GM18909 (cell line): ENCODE measurements at regions not wholly inside any gene's neighbourhood (a gene's known extent, or its start where the extent isn't known, plus 50 kb on each side); places are given as distances from the start of the nearest gene placed in this dataset.
"Not testable (repeated sequence)": the region's sequence is repeated elsewhere in the genome, so short reads cannot be mapped to it uniquely, and the experiment has no call there.

Source experiments
- ATAC-seq: cut with Tn5 transposase; IDR thresholded peaks from one replicate; pipeline ENCODE4 v1.9.1; 2021; ENCODE audit warnings: mild to moderate bottlenecking; ENCODE audit not compliant: unreplicated experiment, poor library complexity

DNA sequence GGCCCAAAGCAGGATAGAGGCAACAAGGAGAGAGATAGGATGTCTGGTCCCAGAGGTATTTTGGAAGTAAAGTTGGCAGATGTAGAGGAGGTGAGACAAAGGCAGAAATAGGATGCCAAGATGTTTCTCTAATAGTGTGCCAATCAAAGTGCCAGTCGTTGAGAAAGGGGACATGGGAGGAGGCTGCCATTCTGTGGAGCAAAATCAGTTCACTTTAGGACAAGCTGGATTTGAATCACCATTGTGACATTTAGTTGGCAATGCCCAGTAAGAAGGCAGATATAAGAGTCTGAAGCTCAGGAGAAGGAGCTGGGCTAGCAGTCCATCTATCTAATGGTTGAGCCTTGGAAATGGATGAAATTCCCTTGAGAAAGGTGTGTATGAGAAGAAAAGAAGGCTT lies 53.8 kb downstream of the ADRB2 start:
- no peak for ATAC-seq

DNA sequence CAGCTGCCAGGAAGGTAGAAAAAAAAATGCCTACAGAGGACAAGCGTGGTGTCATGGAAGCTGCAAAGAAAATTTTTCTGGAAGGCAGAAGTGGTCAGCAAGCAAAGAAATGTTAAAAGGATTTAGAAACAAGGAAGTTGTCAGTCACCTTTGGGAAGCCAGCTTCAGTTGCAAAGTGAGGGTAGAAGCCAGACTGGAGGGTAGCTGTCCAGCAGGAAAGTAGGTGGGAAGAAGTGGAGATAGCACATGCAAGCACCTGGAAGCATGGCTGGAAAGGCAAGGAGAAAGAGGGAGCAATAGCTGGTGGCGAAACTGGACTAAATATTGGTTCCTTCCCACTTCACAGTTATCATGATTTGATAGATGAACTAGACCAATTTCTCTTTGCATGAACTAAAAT lies 54.3 kb downstream of the ADRB2 start:
- ATAC-seq: no peak

DNA sequence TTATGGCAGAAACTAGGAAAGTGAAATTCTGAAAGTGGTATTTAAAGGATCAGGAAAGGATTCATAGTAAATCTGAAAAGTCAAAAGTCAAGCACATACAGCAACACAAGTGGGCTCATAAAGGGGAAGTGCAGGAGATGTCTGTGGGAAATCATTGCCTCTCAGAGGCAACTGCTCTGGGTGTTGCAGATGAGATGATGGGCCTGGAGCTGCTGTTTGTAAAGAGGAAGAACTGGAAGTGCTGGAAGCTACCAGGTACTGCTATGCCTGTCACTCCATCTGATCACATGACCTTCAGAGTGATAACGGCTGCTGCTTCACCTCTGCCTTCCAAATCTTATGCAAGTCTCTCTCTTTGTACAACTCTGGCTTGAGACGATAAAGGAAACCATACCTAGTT lies 55.9 kb downstream of the ADRB2 start:
- ATAC-seq: no peak

GRCh38 chr5:148884339-148885020 lies 58.1 kb downstream of the ADRB2 start:
- no peak for ATAC-seq

GRCh38 chr5:148887123-148887881 lies 60.9 kb downstream of the ADRB2 start:
- ATAC-seq: no peak

GRCh38 chr5:148889936-148890335 lies 63.5 kb downstream of the ADRB2 start:
- ATAC-seq: not testable (repeated sequence)

- not testable (repeated sequence) for ATAC-seq
Measured at GRCh38 chr5:148895441-148895840, 69.0 kb downstream of the ADRB2 start.

- no peak for ATAC-seq
Measured at GRCh38 chr5:148897842-148898241, 71.4 kb downstream of the ADRB2 start.

DNA sequence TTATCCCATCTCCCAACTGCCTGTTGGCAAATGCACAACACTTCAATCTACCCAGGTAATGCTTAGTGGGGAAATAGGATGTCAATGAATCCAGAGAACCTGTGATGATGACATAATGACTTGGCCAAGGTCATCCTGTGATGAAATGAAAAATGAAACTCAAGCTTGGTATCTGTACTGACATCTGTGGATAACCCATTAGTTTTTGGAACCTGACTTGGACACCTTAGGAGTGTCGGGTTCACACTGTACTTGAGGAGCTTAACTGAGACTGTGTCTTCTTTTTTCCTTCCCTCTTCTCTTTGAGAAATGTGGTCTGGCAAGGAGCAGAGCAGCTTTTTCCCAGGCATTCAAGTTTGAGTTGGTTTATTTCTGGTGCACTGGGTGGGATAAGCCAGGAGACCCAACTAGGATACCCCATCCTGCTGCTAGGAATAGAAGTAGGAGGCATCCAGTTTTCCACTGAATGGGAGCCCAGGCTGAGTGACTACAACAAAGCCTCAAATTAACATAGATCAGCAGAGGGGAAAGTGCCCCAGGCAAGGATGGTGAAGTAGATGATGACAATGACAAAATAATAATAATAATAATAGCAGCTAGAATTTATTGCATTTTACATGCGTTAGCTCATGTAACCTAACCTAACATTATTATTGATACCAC lies 72.1 kb downstream of the ADRB2 start:
- ATAC-seq: no peak

GRCh38 chr5:148899993-148900392 lies 73.6 kb downstream of the ADRB2 start:
- no peak for ATAC-seq

GRCh38 chr5:148902478-148902877 lies 76.1 kb downstream of the ADRB2 start:
- ATAC-seq: no peak

- no peak for ATAC-seq
Measured at GRCh38 chr5:148903587-148903986, 77.2 kb downstream of the ADRB2 start.

DNA sequence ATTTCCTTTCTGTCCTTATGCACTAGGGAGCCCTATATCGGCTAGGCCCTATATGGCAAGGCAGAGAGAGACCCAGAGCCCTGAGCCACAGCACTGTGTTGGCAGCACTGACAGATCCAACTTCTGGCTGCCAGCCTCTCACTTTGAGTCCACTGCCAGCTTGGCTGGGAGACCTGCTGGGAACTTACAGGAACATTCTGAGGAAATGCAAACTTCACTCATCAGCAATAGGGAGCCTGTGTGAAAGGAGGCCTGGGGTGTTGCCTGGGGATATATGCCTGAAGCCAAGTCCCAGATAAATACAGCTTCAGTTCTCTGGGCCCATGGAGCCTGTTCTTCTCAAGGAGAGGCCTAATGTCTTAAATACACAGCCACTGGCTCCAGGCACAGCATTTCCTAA lies 78.0 kb downstream of the ADRB2 start:
- ATAC-seq: no peak

GRCh38 chr5:148905541-148905940 lies 79.1 kb downstream of the ADRB2 start:
- no peak for ATAC-seq

GRCh38 chr5:148906968-148907367 lies 80.6 kb downstream of the ADRB2 start:
- no peak for ATAC-seq

DNA sequence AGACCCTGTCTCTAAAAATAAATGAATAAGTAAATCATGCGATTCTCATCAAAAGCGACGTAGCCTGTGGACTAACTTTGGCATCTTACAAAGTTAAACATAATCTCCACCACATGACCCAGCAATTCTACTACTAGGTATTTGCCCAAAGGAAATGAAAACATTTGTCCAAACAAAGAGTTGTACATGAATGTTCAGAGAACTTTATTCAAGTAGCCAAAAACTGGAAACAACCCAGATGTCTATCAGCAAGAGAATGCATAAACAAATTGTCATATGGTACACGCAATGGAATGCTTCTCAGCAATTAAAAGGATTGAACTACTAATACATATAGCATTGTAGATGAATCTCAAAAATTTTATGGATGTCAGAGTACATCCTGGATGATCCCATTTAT lies 82.6 kb downstream of the ADRB2 start:
- ATAC-seq: no peak

DNA sequence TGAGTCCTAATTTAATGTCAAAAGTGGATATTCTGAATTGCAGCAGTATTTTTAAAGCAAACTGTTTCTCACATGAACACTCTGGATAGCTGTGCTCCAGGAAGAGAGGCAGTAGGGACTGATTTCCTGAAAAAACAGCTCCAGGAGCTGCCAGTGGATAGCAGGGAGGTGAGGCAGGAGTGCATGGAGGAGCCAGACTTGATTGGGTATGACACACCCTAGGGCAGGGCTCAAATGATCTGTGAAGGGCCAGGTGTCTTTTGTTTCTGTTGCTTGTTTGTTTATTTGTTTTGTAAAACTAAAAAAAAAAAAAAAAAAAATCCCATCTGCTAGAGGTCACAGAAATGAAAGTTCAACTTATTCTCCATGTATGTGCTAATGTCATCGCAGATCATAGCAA lies 83.4 kb downstream of the ADRB2 start:
- no peak for ATAC-seq

DNA sequence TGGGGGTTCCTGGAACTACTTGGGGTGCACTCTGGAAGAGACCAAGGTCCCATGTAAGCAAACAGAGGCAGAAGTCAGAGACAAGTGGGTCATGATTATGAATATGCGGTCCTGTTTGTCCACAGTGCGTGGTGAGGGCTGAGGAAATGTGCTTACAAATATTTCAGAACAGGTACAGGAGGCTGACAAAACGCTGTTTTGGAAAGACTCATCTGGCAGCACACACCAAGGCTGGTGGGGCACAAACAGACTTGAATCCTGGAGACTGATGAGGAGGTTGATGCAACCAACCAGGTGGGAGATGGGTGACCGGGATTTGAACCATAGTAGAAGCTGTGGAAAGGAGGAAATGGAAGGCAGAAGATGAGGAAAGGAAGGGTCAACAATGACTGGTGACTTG lies 83.8 kb downstream of the ADRB2 start:
- no peak for ATAC-seq

DNA sequence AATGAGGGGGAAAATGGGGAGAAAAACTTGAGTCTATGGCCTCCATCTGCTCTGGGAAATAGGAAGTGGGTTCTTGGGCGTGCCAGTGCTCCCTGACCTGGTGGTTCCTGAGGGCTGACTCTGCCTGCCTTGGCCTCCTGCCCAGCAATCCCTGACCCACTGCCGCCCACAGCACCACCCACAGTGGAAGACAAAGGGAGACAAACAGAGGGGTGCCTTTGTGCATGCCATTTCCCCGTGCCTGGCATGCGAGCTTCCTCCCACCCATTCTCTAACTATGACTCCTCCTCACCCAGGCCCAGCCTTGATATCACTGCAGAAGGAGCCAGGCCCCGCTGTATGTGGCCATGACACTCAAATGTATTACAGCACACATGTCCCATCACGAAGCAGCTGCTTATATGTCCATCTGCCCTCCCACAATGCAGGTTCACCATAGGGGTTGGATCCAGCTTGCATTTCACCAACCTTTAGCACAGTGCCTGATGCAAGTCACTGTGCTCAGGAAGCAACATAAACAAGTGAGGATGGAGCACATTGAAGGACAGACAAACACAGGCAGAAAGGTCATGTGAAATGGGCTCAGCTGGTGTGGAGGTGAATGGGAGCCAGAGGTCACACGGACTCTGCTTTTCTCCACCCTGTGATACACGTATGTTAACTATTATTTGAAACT lies 84.4 kb downstream of the ADRB2 start:
- no peak for ATAC-seq

- ATAC-seq: no peak
Measured at GRCh38 chr5:148911386-148911785, 85.0 kb downstream of the ADRB2 start.

- ATAC-seq: no peak
Measured at GRCh38 chr5:148912146-148912545, 85.7 kb downstream of the ADRB2 start.
